PC-9 (cell line): ENCODE measurements at regions not wholly inside any gene's neighbourhood (a gene's known extent, or its start where the extent isn't known, plus 50 kb on each side); places are given as distances from the start of the nearest gene placed in this dataset.

Source experiments
- EZH2 ChIP-seq: fragments of 200-600 bp; sonication (generic); IDR thresholded peaks from 2 replicates; pipeline ENCODE4 v1.8.0; 2017; ENCODE audit warnings: antibody characterized with exemption, low read depth
- TF ChIP-seq, protein P1 (sequence below): fragments of 200-600 bp; sonication (generic); conservative IDR thresholded peaks from 2 replicates; pipeline ENCODE4 v1.6.1; 2017; ENCODE audit warnings: mixed run types, antibody characterized with exemption, mild to moderate bottlenecking, moderate library complexity

DNA sequence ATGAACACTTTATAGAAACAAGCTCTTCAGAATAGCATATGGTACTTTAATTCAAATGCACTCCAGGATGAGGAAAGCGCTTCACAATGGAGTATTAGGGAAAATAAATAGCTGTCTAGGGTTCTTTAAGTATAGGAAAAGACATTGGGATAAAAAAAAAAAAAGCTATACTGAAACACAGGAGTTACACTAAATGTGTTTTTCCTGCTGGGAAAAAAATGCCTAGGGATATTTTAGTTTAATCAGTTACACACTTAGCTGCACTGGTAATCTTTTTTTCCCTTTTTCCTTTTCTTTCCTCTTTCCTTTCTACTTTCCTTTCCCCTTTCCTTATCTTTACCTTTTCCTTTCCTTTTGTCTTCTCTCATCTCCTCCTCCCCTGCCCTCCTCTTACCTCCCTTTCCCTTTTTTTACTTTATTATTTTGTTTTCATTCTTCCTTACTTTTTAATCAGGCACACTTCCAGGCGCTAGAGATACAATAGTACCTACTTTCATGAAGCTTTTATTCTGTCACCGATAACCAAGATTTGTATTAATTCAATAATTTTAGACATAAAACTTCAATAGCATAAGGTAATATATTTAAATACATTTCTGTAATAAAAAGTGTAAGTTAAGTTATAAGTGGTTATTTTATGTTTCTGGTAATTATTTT, 758.7 kb downstream of the CDH18 start:
- TF ChIP-seq, protein P1, sequence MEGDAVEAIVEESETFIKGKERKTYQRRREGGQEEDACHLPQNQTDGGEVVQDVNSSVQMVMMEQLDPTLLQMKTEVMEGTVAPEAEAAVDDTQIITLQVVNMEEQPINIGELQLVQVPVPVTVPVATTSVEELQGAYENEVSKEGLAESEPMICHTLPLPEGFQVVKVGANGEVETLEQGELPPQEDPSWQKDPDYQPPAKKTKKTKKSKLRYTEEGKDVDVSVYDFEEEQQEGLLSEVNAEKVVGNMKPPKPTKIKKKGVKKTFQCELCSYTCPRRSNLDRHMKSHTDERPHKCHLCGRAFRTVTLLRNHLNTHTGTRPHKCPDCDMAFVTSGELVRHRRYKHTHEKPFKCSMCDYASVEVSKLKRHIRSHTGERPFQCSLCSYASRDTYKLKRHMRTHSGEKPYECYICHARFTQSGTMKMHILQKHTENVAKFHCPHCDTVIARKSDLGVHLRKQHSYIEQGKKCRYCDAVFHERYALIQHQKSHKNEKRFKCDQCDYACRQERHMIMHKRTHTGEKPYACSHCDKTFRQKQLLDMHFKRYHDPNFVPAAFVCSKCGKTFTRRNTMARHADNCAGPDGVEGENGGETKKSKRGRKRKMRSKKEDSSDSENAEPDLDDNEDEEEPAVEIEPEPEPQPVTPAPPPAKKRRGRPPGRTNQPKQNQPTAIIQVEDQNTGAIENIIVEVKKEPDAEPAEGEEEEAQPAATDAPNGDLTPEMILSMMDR = no peak
- no peak for TF ChIP-seq EZH2
